GM18870 (cell line): ENCODE measurements at regions not wholly inside any gene's neighbourhood (a gene's known extent, or its start where the extent isn't known, plus 50 kb on each side); places are given as distances from the start of the nearest gene placed in this dataset.
A peak's percentile ranks its signal among the peaks of the same experiment; 100 is the strongest.

Experiments used
- ATAC-seq: cut with Tn5 transposase; IDR thresholded peaks from one replicate; pipeline ENCODE4 v1.9.1; 2021; ENCODE audit warnings: moderate library complexity; ENCODE audit not compliant: unreplicated experiment

GRCh38 chr11:32161293-32161692 is 70.4 kb downstream of the RCN1 start:
- ATAC-seq: no peak

GRCh38 chr11:32162351-32162750 is 71.5 kb downstream of the RCN1 start:
- ATAC-seq: no peak

- no peak for ATAC-seq
Measured at GRCh38 chr11:32162906-32163305, 72.0 kb downstream of the RCN1 start.

GRCh38 chr11:32163557-32163956 is 72.7 kb downstream of the RCN1 start:
- ATAC-seq: no peak

- ATAC-seq: no peak
Measured at GRCh38 chr11:32164836-32165235, 74.0 kb downstream of the RCN1 start.

- no peak for ATAC-seq
Measured at GRCh38 chr11:32168924-32169323, 78.0 kb downstream of the RCN1 start.

GRCh38 chr11:32171445-32171844 is 80.6 kb downstream of the RCN1 start:
- ATAC-seq: no peak

GRCh38 chr11:32172041-32172847 is 81.4 kb downstream of the RCN1 start:
- ATAC-seq: no peak

- ATAC-seq: no peak
Measured at GRCh38 chr11:32172848-32173834, 82.3 kb downstream of the RCN1 start.

- no peak for ATAC-seq
Measured at GRCh38 chr11:32173977-32174376, 83.1 kb downstream of the RCN1 start.

- peak; percentile 82 for ATAC-seq
Measured at GRCh38 chr11:32176223-32176934, 85.5 kb downstream of the RCN1 start.

- ATAC-seq: no peak
Measured at GRCh38 chr11:32178692-32179091, 87.8 kb downstream of the RCN1 start.

GRCh38 chr11:32183512-32183911 is 92.6 kb downstream of the RCN1 start:
- no peak for ATAC-seq

GRCh38 chr11:32184041-32184722 is 93.3 kb downstream of the RCN1 start:
- ATAC-seq: no peak

GRCh38 chr11:32184723-32185376 is 94.0 kb downstream of the RCN1 start:
- ATAC-seq: peak; percentile 65

GRCh38 chr11:32186118-32186517 is 95.2 kb downstream of the RCN1 start:
- no peak for ATAC-seq

- ATAC-seq: no peak
Measured at GRCh38 chr11:32187111-32187510, 96.2 kb downstream of the RCN1 start.

- no peak for ATAC-seq
Measured at GRCh38 chr11:32188785-32189184, 97.9 kb downstream of the RCN1 start.

- ATAC-seq: no peak
Measured at GRCh38 chr11:32196137-32196536, 105.3 kb downstream of the RCN1 start.

GRCh38 chr11:32198053-32198452 is 107.2 kb downstream of the RCN1 start:
- no peak for ATAC-seq
